COR-L47 (cell line): ENCODE measurements at regions not wholly inside any gene's neighbourhood (a gene's known extent, or its start where the extent isn't known, plus 50 kb on each side); places are given as distances from the start of the nearest gene placed in this dataset.
"Not testable (repeated sequence)": the region's sequence is repeated elsewhere in the genome, so short reads cannot be mapped to it uniquely, and the experiment has no call there.

ENCODE experiments used
- DNase-seq: peaks from one replicate; lab custom pipeline; 2025; lab: John Stamatoyannopoulos, UW

- DNase-seq, result no peak
These were observed 124.3 kb upstream of the RASGEF1B start for GRCh38 chr4:81595798-81596610.

DNA sequence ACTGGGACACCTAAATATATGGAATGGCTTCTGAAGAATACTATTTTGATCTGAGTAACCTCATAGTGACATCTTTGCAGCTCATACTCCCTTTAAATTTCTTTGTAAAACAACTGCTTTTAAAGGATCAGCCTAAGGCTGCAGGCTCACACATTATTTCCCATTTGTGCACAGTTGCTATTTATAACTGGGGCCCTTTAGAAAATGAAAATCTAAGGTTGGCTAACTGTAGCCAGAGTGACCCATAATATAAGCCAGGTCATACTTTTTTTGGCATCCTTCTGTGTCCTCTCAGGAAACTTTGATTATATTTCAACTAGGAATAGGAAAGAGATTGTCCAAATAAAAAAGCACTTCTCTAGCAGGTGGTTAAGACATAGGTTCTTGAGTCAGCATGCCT, 123.6 kb upstream of the RASGEF1B start:
- DNase-seq, result no peak

DNA sequence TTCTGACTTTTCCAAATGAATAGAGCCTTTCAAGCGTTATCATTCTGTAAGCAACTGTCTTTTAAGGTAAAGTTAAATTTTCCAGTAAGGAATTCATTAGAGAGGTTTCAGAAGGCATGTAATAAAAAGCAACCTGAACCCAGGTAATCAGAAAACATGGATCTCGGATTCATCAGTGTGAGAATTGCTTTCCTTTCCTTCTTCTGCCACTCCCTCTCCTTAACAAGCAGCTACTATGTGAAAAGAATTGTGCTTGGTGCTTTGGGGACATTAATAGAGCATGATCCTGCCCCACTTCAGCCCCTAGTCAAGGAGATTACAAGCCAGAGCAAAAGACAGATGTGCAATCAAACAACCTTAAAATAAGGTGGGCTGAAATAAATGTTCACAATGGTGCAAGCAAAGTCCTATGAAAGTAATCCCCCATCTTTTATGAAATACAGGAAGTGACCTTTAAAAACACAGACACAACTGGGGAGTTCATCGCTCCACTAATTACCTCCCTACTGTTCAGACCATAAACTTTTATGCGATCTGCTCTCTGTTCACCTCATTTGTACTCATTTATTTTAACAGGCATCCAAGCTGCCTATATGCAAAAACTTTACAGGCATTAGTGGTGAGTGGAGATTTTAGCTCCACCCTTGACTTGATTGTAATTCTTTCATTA, 122.9 kb upstream of the RASGEF1B start:
- DNase-seq, result no peak

GRCh38 chr4:81592701-81593100, 121.0 kb upstream of the RASGEF1B start:
- DNase-seq, result no peak

DNA sequence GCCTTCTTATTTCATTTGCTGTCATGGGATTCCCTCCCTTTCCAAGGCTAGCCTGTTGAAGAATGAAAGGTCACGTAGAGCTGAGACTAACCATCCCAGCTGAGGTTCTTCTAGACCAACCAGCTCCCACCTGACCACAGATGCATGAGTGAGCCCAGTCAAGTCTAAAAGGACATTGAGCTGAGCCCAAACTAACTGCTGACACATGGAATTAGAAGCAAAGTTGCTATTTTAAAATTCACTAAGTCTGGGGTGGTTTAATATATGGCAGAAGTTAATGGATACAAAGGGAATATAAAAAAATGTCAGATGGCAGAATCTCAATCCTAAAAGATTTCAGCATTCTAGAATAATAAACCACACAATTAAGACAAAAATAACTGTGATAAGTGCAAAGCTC, 118.9 kb upstream of the RASGEF1B start:
- no peak for DNase-seq

GRCh38 chr4:81589262-81589661, 117.6 kb upstream of the RASGEF1B start:
- no peak for DNase-seq

DNA sequence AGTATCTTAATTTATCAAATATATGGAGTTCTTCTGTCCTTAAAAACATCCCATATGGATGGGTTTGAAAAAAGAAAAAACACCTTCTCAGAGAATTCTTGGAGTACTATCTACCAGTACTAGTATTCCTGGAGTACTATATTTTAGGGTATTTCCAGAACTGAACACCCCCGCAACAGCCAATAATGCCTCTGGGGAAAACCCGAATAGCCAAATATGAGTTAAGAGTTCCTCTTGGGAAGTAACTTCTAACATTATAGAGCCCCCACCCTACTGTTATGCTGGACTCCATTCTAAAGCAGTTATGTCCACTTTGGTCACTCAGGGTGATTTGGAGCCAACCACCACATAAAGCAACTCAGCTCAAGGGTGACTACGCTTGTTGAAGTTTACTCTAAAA, 115.0 kb upstream of the RASGEF1B start:
- DNase-seq, result no peak

- DNase-seq, result not testable (repeated sequence)
These were observed 109.3 kb upstream of the RASGEF1B start for GRCh38 chr4:81580994-81581374.

GRCh38 chr4:81580346-81580993, 108.8 kb upstream of the RASGEF1B start:
- no peak for DNase-seq

DNA sequence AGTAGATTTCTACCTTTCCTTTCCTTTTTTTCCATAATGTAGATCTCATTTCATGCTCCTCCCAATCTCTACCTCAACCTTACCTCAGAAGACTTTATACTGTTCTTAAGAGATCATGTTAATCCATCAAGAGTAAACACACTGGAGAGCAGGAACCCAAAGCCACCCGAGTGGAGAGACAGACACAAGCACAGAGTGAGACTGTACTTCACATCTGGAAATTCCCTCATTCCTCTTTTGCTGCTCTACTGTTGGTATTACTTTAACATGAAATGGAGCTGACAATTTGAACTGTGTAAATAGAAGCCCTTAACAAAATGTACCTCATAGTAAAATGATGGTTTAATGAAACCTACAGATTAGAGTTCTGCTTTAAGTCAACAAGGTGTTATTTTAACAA, 105.7 kb upstream of the RASGEF1B start:
- no peak for DNase-seq

GRCh38 chr4:81574991-81575390, 103.3 kb upstream of the RASGEF1B start:
- no peak for DNase-seq

DNA sequence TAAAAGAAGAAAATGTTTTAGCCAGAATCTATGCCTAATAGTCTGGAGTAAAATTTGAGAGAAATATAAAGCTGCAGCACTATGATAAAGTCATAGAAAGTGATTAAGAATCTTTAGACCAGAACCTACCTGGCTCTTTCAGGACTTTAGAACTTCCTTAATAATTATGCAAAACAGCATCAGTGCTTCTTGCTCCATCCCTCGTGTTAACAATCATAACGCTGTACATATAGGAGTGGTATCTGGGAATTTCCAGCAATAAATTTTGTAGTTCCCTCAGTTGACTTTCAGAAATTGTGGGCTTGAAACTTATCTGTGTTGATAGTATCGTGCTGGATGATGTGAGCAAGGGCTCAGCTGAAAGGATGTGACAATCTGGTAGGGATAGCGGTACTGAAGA, 102.1 kb upstream of the RASGEF1B start:
- DNase-seq, result no peak

DNA sequence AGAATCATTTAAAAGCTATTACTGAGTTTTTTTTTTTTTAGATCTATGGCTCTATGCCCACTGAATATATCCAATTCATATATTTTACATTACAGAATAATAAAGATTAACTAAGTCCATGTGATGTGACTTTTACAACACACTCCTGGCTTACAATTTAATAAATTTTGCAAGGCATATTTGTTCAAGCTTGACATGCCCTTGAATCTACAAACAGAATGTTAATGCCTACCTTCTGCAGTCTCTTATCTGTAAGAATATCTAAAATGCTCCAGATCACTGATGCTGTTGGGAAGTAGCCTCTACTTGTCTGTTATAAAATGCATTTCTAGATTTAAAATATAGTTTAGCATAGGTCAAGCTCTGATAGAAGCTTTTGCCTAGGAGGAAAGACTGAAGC, 100.7 kb upstream of the RASGEF1B start:
- DNase-seq, result no peak

GRCh38 chr4:81571105-81571504, 99.4 kb upstream of the RASGEF1B start:
- DNase-seq, result no peak

GRCh38 chr4:81566161-81566591, 94.5 kb upstream of the RASGEF1B start:
- DNase-seq, result no peak

- no peak for DNase-seq
These were observed 93.6 kb upstream of the RASGEF1B start for GRCh38 chr4:81565142-81565870.

DNA sequence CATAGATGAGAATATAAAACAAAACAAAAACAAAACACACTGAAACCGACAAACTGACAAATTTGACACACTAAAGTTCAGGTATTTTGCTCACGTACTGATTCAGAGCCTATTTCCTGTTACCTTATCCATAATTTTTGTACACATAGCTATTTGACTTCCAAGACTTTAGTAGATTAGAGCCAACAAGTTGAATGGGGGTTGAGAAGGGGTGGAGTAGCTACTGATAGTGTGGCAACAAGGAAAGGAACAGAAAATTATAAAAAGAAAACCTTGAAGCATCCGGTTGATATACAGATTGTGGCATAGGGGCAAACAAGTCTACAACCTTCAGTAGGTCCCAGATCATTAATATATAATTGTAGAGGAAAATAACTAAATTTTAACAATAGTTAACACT, 92.3 kb upstream of the RASGEF1B start:
- DNase-seq, result no peak

DNA sequence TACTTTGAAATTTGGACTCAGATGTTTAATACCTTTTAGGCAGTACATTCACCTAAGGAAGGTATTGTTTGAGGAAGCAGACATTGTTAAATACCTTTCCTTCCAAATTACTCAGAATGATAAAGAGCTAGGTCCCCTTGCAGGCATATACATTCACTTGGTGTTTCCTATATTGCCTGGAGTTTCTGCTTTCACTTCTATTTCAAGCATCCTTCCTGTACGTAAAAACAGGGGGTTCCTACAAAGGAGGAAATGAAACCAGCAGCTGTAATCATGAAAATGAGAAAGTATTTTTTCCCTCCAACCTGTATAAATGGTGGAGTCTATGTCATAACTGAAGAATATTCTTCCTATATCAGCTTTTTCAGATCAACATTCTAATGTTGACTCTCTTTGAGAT, 90.4 kb upstream of the RASGEF1B start:
- DNase-seq, result no peak

DNA sequence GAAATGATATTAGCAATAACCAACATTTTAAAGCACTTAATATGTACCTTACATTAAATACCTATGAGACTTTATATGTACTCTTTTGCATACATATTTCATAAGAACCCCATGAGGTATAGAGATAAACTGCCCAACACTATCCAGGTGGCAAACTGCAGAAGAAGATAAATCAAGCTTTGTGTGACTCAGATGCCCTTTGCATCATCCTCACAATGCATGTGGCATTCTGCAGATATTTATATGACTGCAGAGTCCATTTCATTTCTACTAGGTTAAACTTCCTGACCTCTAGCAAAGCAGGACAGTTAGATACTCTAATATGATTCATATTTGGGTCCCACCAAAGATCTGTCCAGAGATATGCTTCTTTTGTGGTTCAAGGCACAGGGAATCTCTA, 85.6 kb upstream of the RASGEF1B start:
- DNase-seq, result no peak

DNA sequence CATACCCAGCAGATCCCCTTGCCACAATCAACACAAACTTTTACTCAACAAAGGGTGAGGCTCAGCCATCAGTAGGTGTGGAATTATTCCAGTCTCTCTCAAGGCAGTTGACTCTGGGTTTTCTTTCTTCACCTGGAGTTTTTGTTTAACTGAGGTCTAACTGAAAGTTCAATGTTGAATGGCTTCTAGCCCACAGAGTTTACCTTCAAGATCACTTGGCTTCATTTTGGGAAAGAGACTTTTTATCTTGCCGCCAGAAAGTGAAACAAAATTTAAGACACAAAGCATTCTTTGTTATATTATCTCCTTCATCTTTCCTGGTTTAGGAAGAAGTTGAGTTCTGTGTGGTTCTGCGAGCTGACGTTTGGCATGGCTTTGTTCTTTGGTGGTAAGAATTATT, 83.8 kb upstream of the RASGEF1B start:
- no peak for DNase-seq

- no peak for DNase-seq
These were observed 80.4 kb upstream of the RASGEF1B start for GRCh38 chr4:81552086-81552485.

GRCh38 chr4:81550388-81550859, 78.7 kb upstream of the RASGEF1B start:
- DNase-seq, result no peak
